Fibroblast of villous mesenchyme (primary cell): ENCODE measurements at regions not wholly inside any gene's neighbourhood (a gene's known extent, or its start where the extent isn't known, plus 50 kb on each side); places are given as distances from the start of the nearest gene placed in this dataset.

Experiments
- DNase-seq: peaks from one replicate; pipeline ENCODE4 v3.0.0-alpha.2; 2010; ENCODE audit warnings: low read depth
- H3K4me3 ChIP-seq: 2 replicates; pipeline ENCODE4 v1.5.1; 2011; ENCODE audit warnings: low read depth, mild to moderate bottlenecking, low read length
- CTCF ChIP-seq: IDR thresholded peaks from 2 replicates; pipeline ENCODE4 v1.5.1; 2012; ENCODE audit warnings: low read depth, mild to moderate bottlenecking, low read length; ENCODE audit not compliant: insufficient read depth

GRCh38 chr4:112751447-112751846 lies 114.5 kb downstream of the LARP7 start:
- no peak for DNase-seq
- no peak for TF ChIP-seq CTCF
- H3K4me3 ChIP-seq, result no peak overlapping the region

- no peak for TF ChIP-seq CTCF
- H3K4me3 ChIP-seq, result no peak overlapping the region
- DNase-seq, result no peak
These were observed 115.1 kb downstream of the LARP7 start for GRCh38 chr4:112752061-112752460.

GRCh38 chr4:112752510-112752909 lies 115.6 kb downstream of the LARP7 start:
- H3K4me3 ChIP-seq, result no peak overlapping the region
- TF ChIP-seq CTCF, result no peak
- DNase-seq, result no peak

GRCh38 chr4:112753333-112753732 lies 116.4 kb downstream of the LARP7 start:
- TF ChIP-seq CTCF, result no peak
- no peak for DNase-seq
- no peak overlapping the region for H3K4me3 ChIP-seq

DNA sequence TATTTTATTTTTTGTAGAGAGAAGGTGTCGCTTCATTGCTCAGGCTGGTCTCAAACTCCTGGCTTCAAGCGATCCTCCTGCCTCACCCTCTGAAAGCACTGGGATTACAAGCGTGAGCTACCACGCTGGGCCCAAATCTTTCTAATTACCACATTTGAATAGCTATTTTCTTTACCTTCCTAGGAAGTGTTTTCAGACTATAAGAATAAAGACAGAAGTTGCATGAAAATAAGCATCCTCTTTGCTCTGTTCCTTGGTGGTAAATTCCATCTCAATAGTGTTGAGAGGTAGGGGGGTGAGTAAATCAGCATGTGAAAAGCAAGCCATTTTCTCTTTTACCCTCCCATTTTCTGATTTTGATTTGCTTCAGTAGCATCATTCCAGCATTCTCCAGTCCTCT lies 122.4 kb downstream of the LARP7 start:
- no peak for TF ChIP-seq CTCF
- no peak overlapping the region for H3K4me3 ChIP-seq
- no peak for DNase-seq

DNA sequence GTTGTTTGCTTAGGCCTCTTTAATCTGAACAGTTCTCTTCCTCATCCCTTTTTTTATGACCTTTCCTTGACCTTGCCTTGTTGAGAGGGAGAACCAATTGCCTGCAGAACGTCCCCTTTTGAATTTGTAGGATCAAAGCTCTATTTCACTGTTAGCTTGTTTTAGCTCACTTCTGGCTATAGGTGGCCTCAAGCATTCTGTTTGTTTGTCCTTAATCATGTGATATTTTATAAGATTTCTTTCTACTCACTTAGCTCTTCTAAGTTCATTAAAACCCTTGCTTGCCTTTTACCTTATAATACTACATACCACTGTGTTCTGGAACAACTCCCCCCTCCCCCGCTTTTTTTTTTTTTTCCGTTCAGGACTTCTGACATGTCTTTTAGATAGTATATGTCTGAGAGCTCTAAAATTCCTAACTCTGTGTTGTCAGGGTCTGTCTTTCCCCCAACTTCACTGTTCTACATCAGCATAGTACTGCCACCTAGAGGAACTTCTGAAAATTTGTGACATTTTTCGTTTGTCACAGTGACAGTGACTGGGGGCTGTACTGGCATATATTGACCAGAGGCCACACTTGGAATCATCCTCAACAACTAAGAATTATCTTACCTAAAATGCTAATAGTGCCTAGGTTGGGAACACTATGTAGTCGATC lies 128.5 kb downstream of the LARP7 start:
- DNase-seq, result peak; percentile 2
- TF ChIP-seq CTCF, result peak; percentile 58
- H3K4me3 ChIP-seq, result no peak overlapping the region

- TF ChIP-seq CTCF, result peak; percentile 51
- DNase-seq, result peak; percentile 26
- no peak overlapping the region for H3K4me3 ChIP-seq
These were observed 129.5 kb downstream of the LARP7 start for GRCh38 chr4:112766422-112766821.
